GM20000 (cell line): ENCODE measurements at regions not wholly inside any gene's neighbourhood (a gene's known extent, or its start where the extent isn't known, plus 50 kb on each side); places are given as distances from the start of the nearest gene placed in this dataset.

Experiments used
- DNase-seq: peaks from one replicate; pipeline ENCODE4 v3.0.0; 2012; ENCODE audit warnings: low spot score
- TF ChIP-seq, protein P1 (sequence below): IDR thresholded peaks from 2 replicates; pipeline ENCODE4 v1.5.1; 2012; ENCODE audit warnings: mild to moderate bottlenecking, control low read depth; ENCODE audit errors: extremely low read depth, missing control alignments

DNA sequence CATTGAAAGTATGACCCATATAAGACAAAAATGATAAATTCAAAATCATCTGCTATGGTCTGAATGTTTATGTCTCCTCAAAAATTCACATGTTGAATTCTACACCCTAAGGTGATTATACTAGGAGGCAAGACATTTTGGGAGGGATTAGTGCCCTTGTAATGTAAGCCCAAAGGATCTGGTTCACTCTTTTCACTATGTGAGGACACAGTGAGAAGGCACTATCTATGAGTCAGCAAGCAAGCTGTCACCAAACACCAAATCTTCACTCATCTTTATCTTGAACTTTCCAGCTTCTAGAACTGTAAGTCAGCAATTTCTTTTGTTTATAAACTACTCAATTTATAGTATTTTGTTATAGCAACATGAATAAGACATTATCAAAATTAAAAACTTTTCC, 284.7 kb upstream of the ZC3H15 start:
- no peak for DNase-seq
- TF ChIP-seq, protein P1, sequence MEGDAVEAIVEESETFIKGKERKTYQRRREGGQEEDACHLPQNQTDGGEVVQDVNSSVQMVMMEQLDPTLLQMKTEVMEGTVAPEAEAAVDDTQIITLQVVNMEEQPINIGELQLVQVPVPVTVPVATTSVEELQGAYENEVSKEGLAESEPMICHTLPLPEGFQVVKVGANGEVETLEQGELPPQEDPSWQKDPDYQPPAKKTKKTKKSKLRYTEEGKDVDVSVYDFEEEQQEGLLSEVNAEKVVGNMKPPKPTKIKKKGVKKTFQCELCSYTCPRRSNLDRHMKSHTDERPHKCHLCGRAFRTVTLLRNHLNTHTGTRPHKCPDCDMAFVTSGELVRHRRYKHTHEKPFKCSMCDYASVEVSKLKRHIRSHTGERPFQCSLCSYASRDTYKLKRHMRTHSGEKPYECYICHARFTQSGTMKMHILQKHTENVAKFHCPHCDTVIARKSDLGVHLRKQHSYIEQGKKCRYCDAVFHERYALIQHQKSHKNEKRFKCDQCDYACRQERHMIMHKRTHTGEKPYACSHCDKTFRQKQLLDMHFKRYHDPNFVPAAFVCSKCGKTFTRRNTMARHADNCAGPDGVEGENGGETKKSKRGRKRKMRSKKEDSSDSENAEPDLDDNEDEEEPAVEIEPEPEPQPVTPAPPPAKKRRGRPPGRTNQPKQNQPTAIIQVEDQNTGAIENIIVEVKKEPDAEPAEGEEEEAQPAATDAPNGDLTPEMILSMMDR, result no peak

DNA sequence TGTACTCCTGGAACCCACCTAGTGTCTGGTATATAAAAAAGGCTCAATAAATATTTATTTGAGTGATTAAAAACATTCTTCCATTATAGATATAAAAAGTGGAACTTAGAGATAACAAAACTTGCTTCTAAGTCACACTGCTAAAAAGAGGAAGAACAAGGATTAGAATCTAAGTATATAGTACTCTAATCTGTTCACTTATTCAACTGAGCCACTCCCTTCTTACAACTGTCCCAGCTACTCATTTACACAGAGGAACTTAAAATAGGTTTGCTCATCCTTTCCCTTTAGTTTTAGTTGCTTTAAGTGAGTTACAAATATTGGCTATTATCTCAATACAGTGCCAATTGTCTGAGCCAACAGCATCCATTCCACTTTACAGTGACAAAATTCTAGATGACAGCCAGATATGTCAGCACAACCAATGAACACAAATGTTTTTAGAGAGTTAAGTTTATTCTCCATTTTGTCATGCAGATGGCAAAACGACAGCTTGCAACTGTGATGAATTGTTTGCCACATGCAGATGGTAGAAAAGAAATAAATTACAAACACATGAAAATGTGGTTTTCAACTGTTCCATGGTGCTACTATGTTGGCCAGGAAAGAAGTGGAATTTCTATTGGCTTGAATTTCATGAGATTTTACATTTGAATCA, 280.7 kb upstream of the ZC3H15 start:
- TF ChIP-seq, protein P1, result no peak
- no peak for DNase-seq

DNA sequence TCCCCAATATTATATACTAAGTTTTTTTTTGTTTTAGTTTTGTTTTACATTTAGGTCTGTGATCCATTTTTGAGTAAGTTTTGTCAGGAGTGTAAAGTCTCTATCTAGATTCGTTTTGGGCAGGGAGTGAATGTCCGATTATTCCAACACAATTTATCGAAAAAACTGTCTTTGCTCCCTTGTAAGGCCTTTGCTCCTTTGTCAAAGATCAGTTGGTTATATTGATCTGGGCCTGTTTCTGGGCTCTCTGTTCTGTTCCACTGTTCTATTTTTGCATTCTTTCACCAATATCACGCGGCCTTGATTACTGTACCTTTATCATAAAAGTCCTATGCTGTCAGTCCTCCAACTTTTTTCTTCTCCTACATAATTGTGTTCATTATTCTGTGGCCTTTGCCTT, 276.5 kb upstream of the ZC3H15 start:
- no peak for DNase-seq
- TF ChIP-seq, protein P1, result no peak

DNA sequence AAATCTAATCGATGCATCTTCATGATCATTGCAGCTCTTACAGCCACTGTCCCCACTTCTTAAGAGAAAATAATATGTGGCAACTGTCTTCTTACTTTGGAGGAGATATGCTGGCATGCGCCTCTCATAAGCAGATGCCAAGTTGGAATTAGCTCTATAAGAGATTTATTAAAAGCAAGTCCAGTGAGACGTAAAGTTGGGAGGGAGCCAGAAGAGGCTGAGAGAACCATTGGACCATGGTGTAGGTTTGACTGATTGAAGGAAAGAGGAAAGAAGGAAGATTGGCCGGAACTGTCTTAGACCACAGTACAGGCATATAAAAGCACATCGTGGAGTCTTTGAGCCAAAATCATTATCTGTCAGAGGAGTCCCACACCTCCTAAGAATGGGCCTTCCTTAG, 265.7 kb upstream of the ZC3H15 start:
- TF ChIP-seq, protein P1, result no peak
- no peak for DNase-seq

DNA sequence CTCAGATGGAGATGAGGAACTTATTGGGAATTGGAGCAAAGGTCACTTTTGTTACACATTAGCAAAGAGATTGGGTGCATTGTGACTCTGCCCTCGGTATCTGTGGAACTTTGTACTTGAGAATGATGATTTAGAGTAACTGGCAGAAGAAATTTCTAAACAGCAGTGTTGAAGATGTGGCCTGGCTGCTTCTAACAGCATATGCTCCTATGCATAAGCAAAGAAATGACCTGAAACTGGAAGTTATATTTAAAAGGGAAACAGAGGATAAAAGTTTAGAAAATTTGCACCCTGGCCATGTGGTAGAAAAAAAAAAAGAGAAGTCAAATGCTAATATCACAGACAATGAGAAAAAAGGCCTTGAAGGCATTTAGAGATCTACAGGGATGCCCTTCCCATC, 256.8 kb upstream of the ZC3H15 start:
- DNase-seq, result no peak
- TF ChIP-seq, protein P1, result no peak

DNA sequence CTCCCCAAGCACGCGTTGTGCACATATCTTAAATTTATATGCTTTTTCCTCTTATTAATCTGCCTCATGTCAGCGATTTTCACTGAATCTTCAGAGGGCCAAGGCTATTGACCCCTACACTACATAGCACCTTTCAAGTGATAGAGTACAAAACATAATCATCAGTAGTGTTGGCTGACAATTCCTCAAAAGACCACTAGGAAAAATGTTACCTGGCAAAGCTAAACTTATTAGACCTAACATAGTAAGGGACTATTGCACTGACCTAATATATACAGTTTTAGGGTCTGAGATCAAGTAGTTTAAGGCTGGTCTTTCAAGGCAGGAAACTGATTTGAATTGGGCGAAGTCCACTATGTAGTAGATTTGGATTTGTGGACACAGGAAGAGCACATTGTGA, 244.2 kb upstream of the ZC3H15 start:
- TF ChIP-seq, protein P1, result no peak
- DNase-seq, result no peak

DNA sequence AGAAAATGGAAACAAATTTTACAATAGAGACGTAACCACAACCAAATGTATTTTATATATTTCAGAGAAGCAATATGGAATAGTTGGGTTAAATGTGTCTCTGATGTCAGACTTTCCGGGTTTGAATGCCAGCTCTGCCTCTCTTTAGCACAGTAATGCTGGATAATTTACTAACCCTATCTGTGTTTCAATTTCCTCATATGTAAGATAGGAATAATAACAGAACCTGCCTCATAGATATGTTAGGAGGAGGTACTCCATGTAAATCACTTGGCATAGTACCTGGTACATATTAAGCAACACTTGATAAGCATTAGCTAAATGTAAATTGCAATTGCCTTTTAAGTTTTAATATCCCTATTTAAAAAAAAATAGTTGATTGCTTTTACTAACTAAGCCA, 231.3 kb upstream of the ZC3H15 start:
- DNase-seq, result no peak
- TF ChIP-seq, protein P1, result no peak
